MCF 10A (cell line): ENCODE measurements at regions not wholly inside any gene's neighbourhood (a gene's known extent, or its start where the extent isn't known, plus 50 kb on each side); places are given as distances from the start of the nearest gene placed in this dataset.

Experiments
- BruUV-seq: library from RNA; stranded (reverse); fragments of 400-500 nt; replicated peaks from 2 replicates; lab custom pipeline; 2021; lab: Mats Ljungman, UMichigan
- CTCF ChIA-PET: fragments of 300-600 bp; sonication (Branson Sonifier 250); formaldehyde crosslinking; extraction: SDS; loops from one replicate; lab custom pipeline; 2021; ENCODE audit warnings: antibody characterized with exemption, inconsistent platforms; lab: Yijun Ruan, JAX
- POLR2A ChIA-PET: fragments of 300-600, 350-650 bp; sonication (Branson Sonifier 250); formaldehyde crosslinking; extraction: SDS; loops from one replicate; lab custom pipeline; 2020; ENCODE audit warnings: antibody characterized with exemption, inconsistent platforms; lab: Yijun Ruan, JAX
- DNase-seq: peaks from one replicate; pipeline ENCODE4 v3.0.0-alpha.2; 2018; ENCODE audit not compliant: unreplicated experiment
- H3K27ac Mint-ChIP-seq: one replicate; pipeline ENCODE4 v1.8.0; 2022; ENCODE audit warnings: mild to moderate bottlenecking, low read depth, mixed read lengths; ENCODE audit not compliant: unreplicated experiment
- H3K27me3 Mint-ChIP-seq: one replicate; pipeline ENCODE4 v1.8.0; 2022; ENCODE audit warnings: mixed read lengths; ENCODE audit not compliant: insufficient read depth, unreplicated experiment
- H3K36me3 Mint-ChIP-seq: one replicate; pipeline ENCODE4 v1.8.0; 2022; ENCODE audit warnings: mild to moderate bottlenecking, moderate library complexity, mixed read lengths; ENCODE audit not compliant: insufficient read depth, unreplicated experiment
- H3K4me1 Mint-ChIP-seq: one replicate; pipeline ENCODE4 v1.8.0; 2022; ENCODE audit warnings: mixed read lengths; ENCODE audit not compliant: insufficient read depth, unreplicated experiment
- H3K4me3 Mint-ChIP-seq: one replicate; pipeline ENCODE4 v1.8.0; 2022; ENCODE audit warnings: mild to moderate bottlenecking, moderate library complexity, mixed read lengths; ENCODE audit not compliant: unreplicated experiment
- H3K9me3 Mint-ChIP-seq: one replicate; pipeline ENCODE4 v1.8.0; 2022; ENCODE audit warnings: mixed read lengths; ENCODE audit not compliant: unreplicated experiment
- intact Hi-C: fragments of 100-400 bp; cut with micrococcal nuclease; formaldehyde crosslinking; loops from 2 replicates; pipeline ENCODE4 v1.14.1; 2022
- TF ChIP-seq, protein P1 (sequence below): fragments of 200-600 bp; IDR thresholded peaks from one replicate; pipeline ENCODE4 v1.8.0; 2022; ENCODE audit warnings: antibody characterized with exemption, mild to moderate bottlenecking; ENCODE audit not compliant: unreplicated experiment

DNA sequence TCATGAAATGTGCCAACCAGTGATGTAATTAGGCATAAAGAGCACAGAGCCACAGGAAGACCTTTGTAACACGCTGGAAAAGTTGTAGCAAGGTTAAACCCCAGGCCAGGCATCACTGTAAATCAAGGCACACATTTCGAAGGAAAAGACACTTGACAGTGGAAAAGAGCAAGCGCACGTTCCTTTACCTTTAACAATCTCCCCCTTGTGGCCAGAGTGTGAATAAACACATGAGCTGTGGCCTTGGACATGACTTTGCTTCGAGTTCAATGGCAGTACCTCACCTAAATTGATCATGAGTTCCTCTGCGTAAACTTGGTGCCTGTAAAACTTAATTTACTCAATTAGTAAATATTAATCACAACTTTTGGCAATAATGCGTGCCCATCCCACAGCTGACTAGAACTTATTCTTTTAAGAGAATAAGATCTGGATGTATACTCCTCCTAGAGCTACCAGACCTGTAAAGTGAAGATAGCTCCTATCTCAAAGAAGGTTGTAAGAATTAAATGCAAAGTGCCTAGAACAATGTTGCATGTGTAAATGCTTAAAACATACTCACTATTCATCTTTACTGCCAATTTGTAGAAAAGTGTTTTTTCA, 757.0 kb upstream of the NECTIN3 start:
- CTCF ChIA-PET: interaction anchor here (0.5 to 5.3 kb wide), 56 partner anchors 9 to 1660 kb away, joined by 3 to 45 read pairs (median 3); no protein-coding TSS in a partner anchor
- TF ChIP-seq, protein P1, sequence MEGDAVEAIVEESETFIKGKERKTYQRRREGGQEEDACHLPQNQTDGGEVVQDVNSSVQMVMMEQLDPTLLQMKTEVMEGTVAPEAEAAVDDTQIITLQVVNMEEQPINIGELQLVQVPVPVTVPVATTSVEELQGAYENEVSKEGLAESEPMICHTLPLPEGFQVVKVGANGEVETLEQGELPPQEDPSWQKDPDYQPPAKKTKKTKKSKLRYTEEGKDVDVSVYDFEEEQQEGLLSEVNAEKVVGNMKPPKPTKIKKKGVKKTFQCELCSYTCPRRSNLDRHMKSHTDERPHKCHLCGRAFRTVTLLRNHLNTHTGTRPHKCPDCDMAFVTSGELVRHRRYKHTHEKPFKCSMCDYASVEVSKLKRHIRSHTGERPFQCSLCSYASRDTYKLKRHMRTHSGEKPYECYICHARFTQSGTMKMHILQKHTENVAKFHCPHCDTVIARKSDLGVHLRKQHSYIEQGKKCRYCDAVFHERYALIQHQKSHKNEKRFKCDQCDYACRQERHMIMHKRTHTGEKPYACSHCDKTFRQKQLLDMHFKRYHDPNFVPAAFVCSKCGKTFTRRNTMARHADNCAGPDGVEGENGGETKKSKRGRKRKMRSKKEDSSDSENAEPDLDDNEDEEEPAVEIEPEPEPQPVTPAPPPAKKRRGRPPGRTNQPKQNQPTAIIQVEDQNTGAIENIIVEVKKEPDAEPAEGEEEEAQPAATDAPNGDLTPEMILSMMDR: peak; percentile 64
- H3K9me3 Mint-ChIP-seq: no peaks in the 10 kb centered on the region
- no peaks in the 10 kb centered on the region for H3K27me3 Mint-ChIP-seq
- H3K27ac Mint-ChIP-seq: no peak overlapping the region
- H3K36me3 Mint-ChIP-seq: no peaks in the 10 kb centered on the region
- intact Hi-C loops: loop anchor here (1.0 to 5.0 kb wide), 3 partner anchors 582 to 782 kb away; no protein-coding TSS in a partner anchor
- BruUV-seq: no TSS peak
- DNase-seq: peak; percentile 80
- POLR2A ChIA-PET: interaction anchor here (0.7 kb wide), 2 partner anchors 9 to 22 kb away, joined by 3 read pairs; no protein-coding TSS in a partner anchor
- no peak overlapping the region for H3K4me3 Mint-ChIP-seq
- no peaks in the 10 kb centered on the region for H3K4me1 Mint-ChIP-seq

DNA sequence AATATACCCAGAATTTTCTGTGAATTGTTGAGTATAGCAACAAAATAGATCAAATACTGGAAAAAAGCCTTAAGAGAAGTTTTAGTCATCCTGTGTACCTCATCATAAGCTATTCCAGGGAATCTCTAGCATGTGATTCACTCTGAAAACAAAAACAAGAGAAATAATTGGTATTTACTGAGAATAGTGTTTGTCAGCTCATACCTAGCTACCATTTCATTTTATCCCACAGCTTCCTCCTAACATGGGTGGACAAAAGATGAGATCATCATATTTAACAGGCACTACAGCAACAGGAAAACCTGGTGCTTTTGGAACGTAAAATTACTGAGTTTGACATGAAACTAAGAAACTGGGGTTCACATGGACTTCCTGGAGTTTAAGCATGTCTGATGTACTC, 753.5 kb upstream of the NECTIN3 start:
- no TSS peak for BruUV-seq
- Mint-ChIP-seq H3K27ac (no peak overlapping the region), H3K36me3 (no peaks in the 10 kb centered on the region), H3K4me1 (no peaks in the 10 kb centered on the region), H3K4me3 (no peak overlapping the region), H3K27me3 (no peaks in the 10 kb centered on the region), H3K9me3 (no peaks in the 10 kb centered on the region)
- intact Hi-C loops: loop anchor here (2.0 kb wide), 1 partner anchor 103 kb away; no protein-coding TSS in a partner anchor
- POLR2A ChIA-PET: interaction anchor here (0.6 kb wide), 1 partner anchor 1015 kb away, joined by 3 read pairs; no protein-coding TSS in a partner anchor
- CTCF ChIA-PET: interaction anchor here (1.6 to 5.3 kb wide), 2 partner anchors 763 to 786 kb away, joined by 5 to 45 read pairs; no protein-coding TSS in a partner anchor
- DNase-seq: no peak
- TF ChIP-seq, protein P1: no peak

GRCh38 chr3:110323349-110323748, 748.3 kb upstream of the NECTIN3 start:
- H3K27ac Mint-ChIP-seq: no peak overlapping the region
- ChIA-PET POLR2A (no interaction called here), CTCF (interaction anchor here (0.7 to 2.9 kb wide), 2 partner anchors 9 to 395 kb away, joined by 3 to 14 read pairs; no protein-coding TSS in a partner anchor)
- DNase-seq: no peak
- no peaks in the 10 kb centered on the region for H3K36me3 Mint-ChIP-seq
- no peaks in the 10 kb centered on the region for H3K9me3 Mint-ChIP-seq
- BruUV-seq: no TSS peak
- no peak overlapping the region for H3K4me3 Mint-ChIP-seq
- H3K27me3 Mint-ChIP-seq: no peaks in the 10 kb centered on the region
- H3K4me1 Mint-ChIP-seq: no peaks in the 10 kb centered on the region
- intact Hi-C loops: no loop called here
- TF ChIP-seq, protein P1: no peak

DNA sequence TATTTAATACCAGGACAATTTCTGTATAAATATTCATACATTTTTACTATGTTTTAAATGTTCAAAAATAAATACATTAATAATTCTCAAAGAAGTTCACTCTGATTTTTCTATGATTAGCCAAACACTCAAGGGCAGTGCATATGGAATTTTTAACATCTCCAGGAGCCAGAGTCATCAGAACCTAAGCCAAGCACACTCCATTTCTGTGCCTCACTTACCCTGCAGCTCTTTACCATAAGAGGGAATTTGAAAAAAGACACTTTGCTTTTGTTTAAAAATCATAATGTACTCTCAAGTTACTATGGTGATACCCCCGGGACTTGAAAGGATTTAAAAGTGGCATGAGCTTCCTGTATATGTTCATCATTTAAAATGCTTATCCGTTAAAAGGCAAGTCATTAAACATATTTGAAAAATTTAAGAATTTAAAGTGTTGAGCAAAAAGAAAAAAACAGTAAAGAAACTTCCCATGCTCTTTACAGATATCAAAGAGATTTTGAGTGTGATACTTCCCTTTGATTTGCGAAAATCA, 747.4 kb upstream of the NECTIN3 start:
- BruUV-seq: no TSS peak
- H3K36me3 Mint-ChIP-seq: no peaks in the 10 kb centered on the region
- no peaks in the 10 kb centered on the region for H3K9me3 Mint-ChIP-seq
- TF ChIP-seq, protein P1: no peak
- intact Hi-C loops: no loop called here
- no peaks in the 10 kb centered on the region for H3K4me1 Mint-ChIP-seq
- ChIA-PET CTCF (interaction anchor here (2.9 kb wide), 1 partner anchor 10 kb away, joined by 14 read pairs; no protein-coding TSS in a partner anchor), POLR2A (no interaction called here)
- no peak overlapping the region for H3K4me3 Mint-ChIP-seq
- H3K27ac Mint-ChIP-seq: no peak overlapping the region
- no peaks in the 10 kb centered on the region for H3K27me3 Mint-ChIP-seq
- DNase-seq: no peak
